BLaER1 treated with 17β-estradiol and CSF1 and Interleukin-3, amounts not matched to agents 10 nM and 100 nM (cell line): ENCODE measurements at regions not wholly inside any gene's neighbourhood (a gene's known extent, or its start where the extent isn't known, plus 50 kb on each side); places are given as distances from the start of the nearest gene placed in this dataset.
"Not testable (repeated sequence)": the region's sequence is repeated elsewhere in the genome, so short reads cannot be mapped to it uniquely, and the experiment has no call there.

Experiments
- H3K27ac ChIP-seq, 11 experiments: shearing (Covaris generic); formaldehyde crosslinking; 2 replicates each; pipeline ENCODE4 v1.8.1; 2022
- H3K27me3 ChIP-seq, 11 experiments: shearing (Covaris generic); formaldehyde crosslinking; 2 replicates each; pipeline ENCODE4 v1.8.1; 2022
- H3K36me3 ChIP-seq, 11 experiments: shearing (Covaris generic); formaldehyde crosslinking; 2 replicates each; pipeline ENCODE4 v1.8.1; 2022
- H3K4me1 ChIP-seq, 10 experiments: shearing (Covaris generic); formaldehyde crosslinking; 2 replicates each; pipeline ENCODE4 v1.8.1; 2022
- H3K4me2 ChIP-seq, 11 experiments: shearing (Covaris generic); formaldehyde crosslinking; 2 replicates each; pipeline ENCODE4 v1.8.1; 2022
- H3K4me3 ChIP-seq, 10 experiments: shearing (Covaris generic); formaldehyde crosslinking; 2 replicates each; pipeline ENCODE4 v1.8.1; 2022
- H3K9ac ChIP-seq, 11 experiments: shearing (Covaris generic); formaldehyde crosslinking; 2 replicates each; pipeline ENCODE4 v1.8.1; 2022
- H3K9me3 ChIP-seq, 11 experiments: shearing (Covaris generic); formaldehyde crosslinking; replicated peaks in 1 of 11; 2 replicates each; pipeline ENCODE4 v1.8.1; 2022
- H4K20me1 ChIP-seq, 11 experiments: shearing (Covaris generic); formaldehyde crosslinking; 2 replicates each; pipeline ENCODE4 v1.8.1; 2022
- Cebpa-rat ChIP-seq, 11 experiments: shearing (Covaris generic); IDR thresholded peaks; 2 replicates each; pipeline ENCODE4 v1.8.1; 2022

- H3K4me2 ChIP-seq: peak overlapping the region in 2 of 11 experiments; percentile 4 to 18; a peak in 1 of 22 replicates
- no peak overlapping the region for H3K9ac ChIP-seq
- no peaks in the 10 kb centered on the region for H3K27me3 ChIP-seq
- H3K4me1 ChIP-seq: peaks cover 0 to 6% (median 0%) of the 10 kb centered on the region in 10 experiments; a peak in 3 of 20 replicates
- no peaks in the 10 kb centered on the region for H3K36me3 ChIP-seq
- no peak for TF ChIP-seq Cebpa-rat (IDR thresholded peaks at IDR 0.05)
- H3K9me3 ChIP-seq: no peaks in the 10 kb centered on the region
- no peak overlapping the region for H3K4me3 ChIP-seq
- H4K20me1 ChIP-seq: no peaks in the 10 kb centered on the region
- no peak overlapping the region; a peak in 1 of 22 replicates for H3K27ac ChIP-seq
These were observed 1004.0 kb downstream of the ANKRD7 start for GRCh38 chr7:119228482-119228881.

DNA sequence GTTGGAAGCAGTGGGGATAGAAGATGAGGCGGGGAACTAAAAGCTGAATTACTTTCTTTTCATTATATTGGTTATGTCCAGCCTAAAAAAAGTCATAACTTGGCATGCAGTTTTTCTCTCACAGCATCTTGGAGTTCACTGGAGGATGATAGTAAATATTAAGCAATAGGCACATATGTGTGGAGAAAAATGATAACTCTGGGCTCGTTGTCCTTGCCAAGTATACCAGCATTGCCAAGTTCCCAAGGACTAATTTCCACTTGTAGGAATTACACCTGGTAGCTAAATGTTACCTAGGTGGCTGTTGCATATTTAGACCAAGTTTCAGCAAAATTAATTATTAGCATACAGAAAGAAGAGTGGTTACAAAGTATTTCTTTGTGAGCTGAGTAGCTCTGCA is 1007.6 kb downstream of the ANKRD7 start:
- H3K9me3 ChIP-seq: no peaks in the 10 kb centered on the region
- no peak for TF ChIP-seq Cebpa-rat (IDR thresholded peaks at IDR 0.05)
- H3K27ac ChIP-seq: no peak overlapping the region
- no peaks in the 10 kb centered on the region for H3K36me3 ChIP-seq
- H3K27me3 ChIP-seq: no peaks in the 10 kb centered on the region
- H3K4me2 ChIP-seq: no peak overlapping the region
- peaks cover 0 to 6% (median 0%) of the 10 kb centered on the region in 10 experiments; a peak in 3 of 20 replicates for H3K4me1 ChIP-seq
- H3K9ac ChIP-seq: no peak overlapping the region
- H4K20me1 ChIP-seq: no peaks in the 10 kb centered on the region
- no peak overlapping the region for H3K4me3 ChIP-seq

GRCh38 chr7:119233015-119233414 is 1008.5 kb downstream of the ANKRD7 start:
- TF ChIP-seq Cebpa-rat (IDR thresholded peaks at IDR 0.05): no peak
- peaks cover 0 to 6% (median 0%) of the 10 kb centered on the region in 10 experiments; a peak in 3 of 20 replicates for H3K4me1 ChIP-seq

GRCh38 chr7:119252962-119253361 is 1020.0 kb upstream of the KCND2 start:
- H3K4me2 ChIP-seq: no peak overlapping the region
- H3K9me3 ChIP-seq: no peaks in the 10 kb centered on the region
- H3K36me3 ChIP-seq: no peaks in the 10 kb centered on the region
- no peaks in the 10 kb centered on the region for H3K4me1 ChIP-seq
- H3K9ac ChIP-seq: no peak overlapping the region
- H4K20me1 ChIP-seq: no peaks in the 10 kb centered on the region
- no peak overlapping the region for H3K4me3 ChIP-seq
- no peak for TF ChIP-seq Cebpa-rat (IDR thresholded peaks at IDR 0.05)
- H3K27ac ChIP-seq: no peak overlapping the region
- H3K27me3 ChIP-seq: no peaks in the 10 kb centered on the region

More at GRCh38 chr7:119233015-119233414, 1008.5 kb downstream of the ANKRD7 start:
- Histone ChIP-seq H3K27ac (no peak overlapping the region), H3K9ac (no peak overlapping the region), H3K4me3 (no peak overlapping the region), H4K20me1 (no peaks in the 10 kb centered on the region), H3K4me2 (no peak overlapping the region), H3K36me3 (no peaks in the 10 kb centered on the region), H3K9me3 (no peaks in the 10 kb centered on the region), H3K27me3 (no peaks in the 10 kb centered on the region)

- Histone ChIP-seq H3K4me3 (no peak overlapping the region), H3K4me1 (no peaks in the 10 kb centered on the region), H3K36me3 (no peaks in the 10 kb centered on the region), H4K20me1 (no peaks in the 10 kb centered on the region), H3K27ac (no peak overlapping the region), H3K9ac (no peak overlapping the region), H3K4me2 (no peak overlapping the region), H3K9me3 (no peaks in the 10 kb centered on the region), H3K27me3 (no peaks in the 10 kb centered on the region)
- no peak for TF ChIP-seq Cebpa-rat (IDR thresholded peaks at IDR 0.05)
These were observed 1018.2 kb upstream of the KCND2 start for GRCh38 chr7:119254742-119255141.

DNA sequence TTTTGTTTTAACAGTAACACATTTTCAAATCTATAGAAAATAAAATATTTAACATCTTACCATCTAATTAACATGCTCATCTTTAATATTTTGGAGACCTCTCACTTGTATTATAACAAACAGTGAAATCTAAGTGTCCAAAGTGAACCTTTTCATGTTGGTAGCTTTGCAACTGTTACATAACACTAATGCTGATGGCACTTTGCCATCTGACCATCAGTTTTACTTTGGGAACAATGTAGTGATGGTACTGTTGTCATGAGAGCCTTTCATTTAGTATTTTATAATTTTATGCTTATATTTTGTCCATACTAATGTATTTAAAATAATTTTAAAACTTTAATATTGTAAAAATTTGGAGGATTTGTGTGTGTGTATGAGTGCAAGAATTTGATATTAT is 1017.0 kb upstream of the KCND2 start:
- Histone ChIP-seq H3K4me2 (no peak overlapping the region), H4K20me1 (no peaks in the 10 kb centered on the region), H3K9me3 (no peaks in the 10 kb centered on the region), H3K4me3 (no peak overlapping the region), H3K9ac (no peak overlapping the region), H3K27me3 (no peaks in the 10 kb centered on the region), H3K4me1 (no peaks in the 10 kb centered on the region), H3K36me3 (no peaks in the 10 kb centered on the region), H3K27ac (no peak overlapping the region)
- TF ChIP-seq Cebpa-rat (IDR thresholded peaks at IDR 0.05): no peak

DNA sequence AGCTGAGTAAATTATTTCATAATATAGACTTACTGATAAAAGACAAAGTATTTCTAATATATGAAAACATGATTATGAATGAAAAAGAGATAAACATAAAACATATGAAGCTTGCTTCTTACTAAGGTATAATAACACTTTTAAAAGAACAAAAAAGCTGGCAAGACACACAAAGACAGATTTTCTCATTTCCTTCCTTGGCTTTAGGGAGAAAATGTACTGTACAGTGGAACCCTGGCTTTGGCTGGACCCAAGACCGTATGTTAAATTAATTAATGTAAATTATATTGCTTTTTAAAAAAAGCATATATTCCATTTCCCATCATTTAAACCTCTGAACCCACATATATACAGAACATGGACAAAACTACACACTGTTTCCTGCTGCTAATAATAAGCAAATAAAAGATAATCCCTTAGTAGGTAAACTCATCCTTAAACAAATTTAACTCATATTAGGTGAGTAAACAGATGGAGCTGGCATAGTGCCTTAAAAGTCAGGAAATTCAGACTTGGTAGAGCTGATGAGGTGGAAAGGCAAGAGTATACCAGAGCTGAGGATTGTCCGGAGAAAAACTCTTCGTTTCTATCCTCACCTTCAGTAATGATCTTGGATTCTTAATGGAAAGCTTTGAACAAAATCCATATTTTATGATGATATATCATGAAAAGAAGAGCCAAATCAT is 1016.4 kb upstream of the KCND2 start:
- no peak for TF ChIP-seq Cebpa-rat (IDR thresholded peaks at IDR 0.05)
- H3K36me3 ChIP-seq: no peaks in the 10 kb centered on the region
- no peak overlapping the region for H3K4me2 ChIP-seq
- H3K9ac ChIP-seq: no peak overlapping the region
- no peaks in the 10 kb centered on the region for H4K20me1 ChIP-seq
- no peaks in the 10 kb centered on the region for H3K27me3 ChIP-seq
- H3K4me3 ChIP-seq: no peak overlapping the region
- no peaks in the 10 kb centered on the region for H3K9me3 ChIP-seq
- no peaks in the 10 kb centered on the region for H3K4me1 ChIP-seq
- H3K27ac ChIP-seq: no peak overlapping the region

GRCh38 chr7:119266790-119267189 is 1006.2 kb upstream of the KCND2 start:
- H3K4me2 ChIP-seq, H3K9ac ChIP-seq, H3K36me3 ChIP-seq, H3K4me3 ChIP-seq, H3K27ac ChIP-seq, H3K9me3 ChIP-seq, H4K20me1 ChIP-seq, H3K4me1 ChIP-seq, H3K27me3 ChIP-seq: not testable (repeated sequence)

DNA sequence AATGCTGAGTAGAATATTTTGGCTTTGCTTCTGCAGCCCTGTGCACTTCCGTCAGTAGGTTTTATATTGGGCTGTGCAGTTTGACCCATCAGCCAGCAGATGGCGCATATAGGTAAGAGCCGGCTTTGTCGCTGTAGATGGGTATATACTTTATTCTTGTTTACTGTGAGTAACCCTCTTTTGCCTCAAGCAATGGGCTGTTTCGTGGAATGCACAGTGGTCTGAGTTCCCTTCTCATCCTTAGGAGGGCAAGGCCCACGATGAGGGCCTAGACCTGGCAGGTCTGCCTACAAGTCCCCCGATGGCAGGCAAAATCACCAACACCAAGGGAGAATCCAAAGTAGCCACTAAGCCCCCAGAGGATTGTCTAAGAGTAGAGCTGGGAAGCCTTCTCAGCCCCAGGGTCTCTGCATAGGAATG is 1002.9 kb upstream of the KCND2 start:
- H4K20me1 ChIP-seq: no peaks in the 10 kb centered on the region
- TF ChIP-seq Cebpa-rat (IDR thresholded peaks at IDR 0.05): no peak
- no peaks in the 10 kb centered on the region for H3K36me3 ChIP-seq
- no peak overlapping the region for H3K9ac ChIP-seq
- H3K4me3 ChIP-seq: no peak overlapping the region
- H3K27me3 ChIP-seq: no peaks in the 10 kb centered on the region
- no peaks in the 10 kb centered on the region for H3K9me3 ChIP-seq
- no peak overlapping the region for H3K27ac ChIP-seq
- no peak overlapping the region for H3K4me2 ChIP-seq
- no peaks in the 10 kb centered on the region for H3K4me1 ChIP-seq

GRCh38 chr7:119270644-119271043 is 1002.3 kb upstream of the KCND2 start:
- H3K27ac ChIP-seq: no peak overlapping the region
- no peak for TF ChIP-seq Cebpa-rat (IDR thresholded peaks at IDR 0.05)
- H3K27me3 ChIP-seq: no peaks in the 10 kb centered on the region
- H3K4me2 ChIP-seq: no peak overlapping the region
- H3K4me3 ChIP-seq: no peak overlapping the region
- H3K9ac ChIP-seq: no peak overlapping the region
- H3K9me3 ChIP-seq: no peaks in the 10 kb centered on the region
- H4K20me1 ChIP-seq: no peaks in the 10 kb centered on the region
- no peaks in the 10 kb centered on the region for H3K36me3 ChIP-seq
- no peaks in the 10 kb centered on the region for H3K4me1 ChIP-seq
